SK-N-SH (cell line): ENCODE measurements at regions not wholly inside any gene's neighbourhood (a gene's known extent, or its start where the extent isn't known, plus 50 kb on each side); places are given as distances from the start of the nearest gene placed in this dataset.

Source experiments
- POLR2AphosphoS5 ChIP-seq: IDR thresholded peaks from 2 replicates; pipeline ENCODE4 v1.6.1; 2012; ENCODE audit warnings: low read depth, low read length
- RAD21 ChIP-seq: IDR thresholded peaks from 2 replicates; pipeline ENCODE4 v1.6.1; 2012; ENCODE audit warnings: mild to moderate bottlenecking, low read length
- RFX5 ChIP-seq: IDR thresholded peaks from 2 replicates; pipeline ENCODE4 v1.6.1; 2012; ENCODE audit warnings: mild to moderate bottlenecking, improper control_type of control experiment, low read length
- SIN3A ChIP-seq: IDR thresholded peaks from 2 replicates; pipeline ENCODE4 v1.6.1; 2012; ENCODE audit warnings: low read depth, mild to moderate bottlenecking, low read length, moderate library complexity, borderline replicate concordance
- SMC3 ChIP-seq: IDR thresholded peaks from 2 replicates; pipeline ENCODE4 v1.6.1; 2012; ENCODE audit warnings: low read depth, low read length, improper control_type of control experiment
- YY1 ChIP-seq: IDR thresholded peaks from 2 replicates; pipeline ENCODE4 v1.4.0; 2012; ENCODE audit warnings: low read depth, mild to moderate bottlenecking
- TF ChIP-seq, protein P1 (sequence below): IDR thresholded peaks from 2 replicates; pipeline ENCODE4 v1.6.1; 2012; ENCODE audit warnings: mild to moderate bottlenecking, low read depth, low read length, moderate library complexity
- TF ChIP-seq, protein P2 (sequence below): fragments of 200-600 bp; sonication (generic); IDR thresholded peaks from 2 replicates; pipeline ENCODE4 v1.6.1; 2017; ENCODE audit warnings: antibody characterized with exemption, mild to moderate bottlenecking, moderate library complexity
- TF ChIP-seq, protein P3 (sequence below): IDR thresholded peaks from 2 replicates; pipeline ENCODE4 v1.4.0; 2012; ENCODE audit warnings: low read depth

DNA sequence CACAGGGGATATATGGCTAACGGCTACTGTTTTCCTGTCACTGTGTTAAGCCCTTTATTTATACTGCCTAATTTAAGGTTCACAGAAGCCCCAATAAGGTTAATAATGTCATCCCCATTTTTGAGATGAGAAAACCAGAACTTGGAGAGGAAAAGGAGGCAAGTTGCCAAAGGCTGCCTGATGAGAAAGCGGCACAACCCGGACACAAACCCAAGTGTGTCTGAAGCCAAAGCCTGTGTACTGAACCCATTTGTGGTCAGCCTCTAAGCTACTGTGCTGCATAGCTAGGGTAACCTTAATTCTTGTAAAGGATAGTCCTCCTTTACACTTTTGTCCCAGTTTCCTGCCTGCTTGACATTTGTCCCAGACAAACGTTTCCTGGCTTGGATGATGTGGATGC is 954.7 kb upstream of the FANCL start:
- TF ChIP-seq SMC3 (no peak), SIN3A (no peak), POLR2AphosphoS5 (no peak), YY1 (no peak), RAD21 (no peak), RFX5 (no peak)
- TF ChIP-seq, protein P1, sequence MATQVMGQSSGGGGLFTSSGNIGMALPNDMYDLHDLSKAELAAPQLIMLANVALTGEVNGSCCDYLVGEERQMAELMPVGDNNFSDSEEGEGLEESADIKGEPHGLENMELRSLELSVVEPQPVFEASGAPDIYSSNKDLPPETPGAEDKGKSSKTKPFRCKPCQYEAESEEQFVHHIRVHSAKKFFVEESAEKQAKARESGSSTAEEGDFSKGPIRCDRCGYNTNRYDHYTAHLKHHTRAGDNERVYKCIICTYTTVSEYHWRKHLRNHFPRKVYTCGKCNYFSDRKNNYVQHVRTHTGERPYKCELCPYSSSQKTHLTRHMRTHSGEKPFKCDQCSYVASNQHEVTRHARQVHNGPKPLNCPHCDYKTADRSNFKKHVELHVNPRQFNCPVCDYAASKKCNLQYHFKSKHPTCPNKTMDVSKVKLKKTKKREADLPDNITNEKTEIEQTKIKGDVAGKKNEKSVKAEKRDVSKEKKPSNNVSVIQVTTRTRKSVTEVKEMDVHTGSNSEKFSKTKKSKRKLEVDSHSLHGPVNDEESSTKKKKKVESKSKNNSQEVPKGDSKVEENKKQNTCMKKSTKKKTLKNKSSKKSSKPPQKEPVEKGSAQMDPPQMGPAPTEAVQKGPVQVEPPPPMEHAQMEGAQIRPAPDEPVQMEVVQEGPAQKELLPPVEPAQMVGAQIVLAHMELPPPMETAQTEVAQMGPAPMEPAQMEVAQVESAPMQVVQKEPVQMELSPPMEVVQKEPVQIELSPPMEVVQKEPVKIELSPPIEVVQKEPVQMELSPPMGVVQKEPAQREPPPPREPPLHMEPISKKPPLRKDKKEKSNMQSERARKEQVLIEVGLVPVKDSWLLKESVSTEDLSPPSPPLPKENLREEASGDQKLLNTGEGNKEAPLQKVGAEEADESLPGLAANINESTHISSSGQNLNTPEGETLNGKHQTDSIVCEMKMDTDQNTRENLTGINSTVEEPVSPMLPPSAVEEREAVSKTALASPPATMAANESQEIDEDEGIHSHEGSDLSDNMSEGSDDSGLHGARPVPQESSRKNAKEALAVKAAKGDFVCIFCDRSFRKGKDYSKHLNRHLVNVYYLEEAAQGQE, result no peak
- TF ChIP-seq, protein P2, sequence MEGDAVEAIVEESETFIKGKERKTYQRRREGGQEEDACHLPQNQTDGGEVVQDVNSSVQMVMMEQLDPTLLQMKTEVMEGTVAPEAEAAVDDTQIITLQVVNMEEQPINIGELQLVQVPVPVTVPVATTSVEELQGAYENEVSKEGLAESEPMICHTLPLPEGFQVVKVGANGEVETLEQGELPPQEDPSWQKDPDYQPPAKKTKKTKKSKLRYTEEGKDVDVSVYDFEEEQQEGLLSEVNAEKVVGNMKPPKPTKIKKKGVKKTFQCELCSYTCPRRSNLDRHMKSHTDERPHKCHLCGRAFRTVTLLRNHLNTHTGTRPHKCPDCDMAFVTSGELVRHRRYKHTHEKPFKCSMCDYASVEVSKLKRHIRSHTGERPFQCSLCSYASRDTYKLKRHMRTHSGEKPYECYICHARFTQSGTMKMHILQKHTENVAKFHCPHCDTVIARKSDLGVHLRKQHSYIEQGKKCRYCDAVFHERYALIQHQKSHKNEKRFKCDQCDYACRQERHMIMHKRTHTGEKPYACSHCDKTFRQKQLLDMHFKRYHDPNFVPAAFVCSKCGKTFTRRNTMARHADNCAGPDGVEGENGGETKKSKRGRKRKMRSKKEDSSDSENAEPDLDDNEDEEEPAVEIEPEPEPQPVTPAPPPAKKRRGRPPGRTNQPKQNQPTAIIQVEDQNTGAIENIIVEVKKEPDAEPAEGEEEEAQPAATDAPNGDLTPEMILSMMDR, result no peak
- TF ChIP-seq, protein P3, sequence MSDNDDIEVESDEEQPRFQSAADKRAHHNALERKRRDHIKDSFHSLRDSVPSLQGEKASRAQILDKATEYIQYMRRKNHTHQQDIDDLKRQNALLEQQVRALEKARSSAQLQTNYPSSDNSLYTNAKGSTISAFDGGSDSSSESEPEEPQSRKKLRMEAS, result no peak
